IMR-90 (cell line): ENCODE measurements at regions not wholly inside any gene's neighbourhood (a gene's known extent, or its start where the extent isn't known, plus 50 kb on each side); places are given as distances from the start of the nearest gene placed in this dataset.

ENCODE experiments used
- ATAC-seq: fragments of 200-7000 bp; cut with Tn5 transposase; 2 replicates; pipeline ENCODE4 v1.9.1; 2020; ENCODE audit warnings: low read depth, mild to moderate bottlenecking, moderate library complexity
- BruUV-seq: library from RNA; stranded (reverse); fragments of 400-500 nt; replicated peaks from 2 replicates; lab custom pipeline; 2021; lab: Mats Ljungman, UMichigan
- CTCF ChIA-PET: fragments of 300-600 bp; formaldehyde crosslinking; extraction: SDS; loops from one replicate; lab custom pipeline; 2021; ENCODE audit warnings: antibody characterized with exemption; lab: Yijun Ruan, JAX
- POLR2A ChIA-PET: fragments of 300-600 bp; sonication (Branson Sonifier 250); formaldehyde crosslinking; loops from one replicate; lab custom pipeline; 2022; ENCODE audit warnings: antibody characterized with exemption; ENCODE audit not compliant: unreplicated experiment; lab: Charles Lee
- DNase-seq: peaks from one replicate; pipeline ENCODE4 v3.0.0; 2013
- H2AFZ ChIP-seq: replicated peaks from 2 replicates; pipeline ENCODE3; 2013; ENCODE audit warnings: low read length, mild to moderate bottlenecking; ENCODE audit not compliant: poor library complexity
- H2AK5ac ChIP-seq: 2 replicates; pipeline ENCODE4 v1.6.1; 2013; ENCODE audit warnings: low read depth, low read length, inconsistent platforms
- H2AK9ac ChIP-seq: replicated peaks from 2 replicates; pipeline ENCODE3; 2013; ENCODE audit warnings: mild to moderate bottlenecking, low read depth, low read length, moderate library complexity; ENCODE audit not compliant: poor library complexity
- H2BK120ac ChIP-seq: 2 replicates; pipeline ENCODE4 v1.6.1; 2013; ENCODE audit warnings: low read depth, low read length, inconsistent platforms
- H2BK15ac ChIP-seq: 3 replicates; pipeline ENCODE4 v1.6.1; 2013; ENCODE audit warnings: low read depth, low read length, inconsistent platforms
- H2BK20ac ChIP-seq: 2 replicates; pipeline ENCODE4 v1.6.1; 2013; ENCODE audit warnings: low read depth, mild to moderate bottlenecking, inconsistent platforms, low read length, moderate library complexity
- H2BK5ac ChIP-seq: 2 replicates; pipeline ENCODE4 v1.6.1; 2013; ENCODE audit warnings: mild to moderate bottlenecking, low read depth, low read length, inconsistent platforms; ENCODE audit not compliant: poor library complexity, severe bottlenecking
- H3K14ac ChIP-seq: replicated peaks from 2 replicates; pipeline ENCODE4 v1.6.1; 2013; ENCODE audit warnings: low read depth, low read length, inconsistent platforms
- H3K18ac ChIP-seq: 2 replicates; pipeline ENCODE4 v1.6.1; 2013; ENCODE audit warnings: low read depth, low read length, control low read depth
- H3K23ac ChIP-seq: 2 replicates; pipeline ENCODE4 v1.6.1; 2013; ENCODE audit warnings: low read depth, low read length, inconsistent platforms
- H3K27ac ChIP-seq: 2 replicates; pipeline ENCODE4 v1.5.1; 2013; ENCODE audit warnings: mild to moderate bottlenecking, control low read depth, low read length; ENCODE audit not compliant: insufficient read depth
- H3K27me3 ChIP-seq: 2 replicates; pipeline ENCODE4 v1.6.1; 2013; ENCODE audit warnings: low read length; ENCODE audit not compliant: control insufficient read depth, insufficient read depth
- H3K36me3 ChIP-seq: 2 replicates; pipeline ENCODE4 v1.6.1; 2013; ENCODE audit warnings: low read length, mixed read lengths; ENCODE audit not compliant: control insufficient read depth, insufficient read depth
- H3K4ac ChIP-seq: 2 replicates; pipeline ENCODE4 v1.6.1; 2013; ENCODE audit warnings: low read depth, low read length, inconsistent platforms
- H3K4me1 ChIP-seq: 2 replicates; pipeline ENCODE4 v1.6.1; 2013; ENCODE audit warnings: low read length, mixed read lengths; ENCODE audit not compliant: control insufficient read depth, insufficient read depth
- H3K4me2 ChIP-seq: 2 replicates; pipeline ENCODE4 v1.6.1; 2013; ENCODE audit warnings: low read depth, mild to moderate bottlenecking, control low read depth, low read length, moderate library complexity
- H3K4me3 ChIP-seq: 2 replicates; pipeline ENCODE4 v1.5.1; 2013; ENCODE audit warnings: low read depth, mild to moderate bottlenecking, control low read depth, low read length, moderate library complexity; ENCODE audit not compliant: insufficient read depth
- H3K56ac ChIP-seq: 2 replicates; pipeline ENCODE4 v1.6.1; 2013; ENCODE audit warnings: low read length, inconsistent platforms; ENCODE audit not compliant: insufficient read depth; ENCODE audit errors: extremely low read depth
- H3K79me1 ChIP-seq, 2 experiments: 2 replicates each; pipeline ENCODE4 v1.6.1; 2013; ENCODE audit warnings: low read length in 2 of 2, inconsistent platforms in 1 of 2, low read depth in 1 of 2
- H3K9ac ChIP-seq: 2 replicates; pipeline ENCODE4 v1.6.1; 2013; ENCODE audit warnings: low read depth, low read length, control low read depth
- H3K9me1 ChIP-seq: 2 replicates; pipeline ENCODE4 v1.6.1; 2013; ENCODE audit warnings: low read length, inconsistent platforms; ENCODE audit not compliant: insufficient read depth
- H3K9me3 ChIP-seq: 2 replicates; pipeline ENCODE4 v1.6.1; 2013; ENCODE audit warnings: low read length; ENCODE audit not compliant: control insufficient read depth, insufficient read depth
- H4K20me1 ChIP-seq: 2 replicates; pipeline ENCODE4 v1.6.1; 2013; ENCODE audit warnings: low read length, inconsistent platforms; ENCODE audit not compliant: insufficient read depth
- H4K5ac ChIP-seq: 2 replicates; pipeline ENCODE4 v1.6.1; 2013; ENCODE audit warnings: mild to moderate bottlenecking, low read depth, low read length, control low read depth
- H4K8ac ChIP-seq, 2 experiments: 2 replicates each; pipeline ENCODE4 v1.6.1; 2013; ENCODE audit warnings: low read depth in 2 of 2, low read length in 2 of 2, control low read depth in 1 of 2, inconsistent platforms in 1 of 2
- H4K91ac ChIP-seq: 2 replicates; pipeline ENCODE4 v1.6.1; 2013; ENCODE audit warnings: low read depth, low read length, inconsistent platforms; ENCODE audit not compliant: insufficient read depth
- BHLHE40 ChIP-seq: fragments of 150-350 bp; IDR thresholded peaks from 2 replicates; pipeline ENCODE4 v1.6.1; 2016; ENCODE audit warnings: mild to moderate bottlenecking, low read depth, low read length
- CEBPB ChIP-seq: IDR thresholded peaks from 2 replicates; pipeline ENCODE4 v1.6.1; 2012; ENCODE audit warnings: low read depth, low read length, improper control_type of control experiment
- CHD1 ChIP-seq: IDR thresholded peaks from 2 replicates; pipeline ENCODE4 v1.6.1; 2012; ENCODE audit warnings: low read depth, low read length, improper control_type of control experiment
- CTCF ChIP-seq: conservative IDR thresholded peaks from 2 replicates; pipeline ENCODE4 v1.5.1; 2012; ENCODE audit warnings: mild to moderate bottlenecking, low read depth, low read length, improper control_type of control experiment
- ELK1 ChIP-seq: fragments of 150-350 bp; IDR thresholded peaks from 2 replicates; pipeline ENCODE4 v1.6.1; 2016; ENCODE audit warnings: low read depth, mild to moderate bottlenecking, low read length, moderate library complexity, borderline replicate concordance
- FOS ChIP-seq: fragments of 150-350 bp; IDR thresholded peaks from 2 replicates; pipeline ENCODE4 v1.6.1; 2016; ENCODE audit warnings: low read depth, low read length
- MAFK ChIP-seq: IDR thresholded peaks from 2 replicates; pipeline ENCODE4 v1.6.1; 2012; ENCODE audit warnings: low read depth, low read length, improper control_type of control experiment
- MAZ ChIP-seq: IDR thresholded peaks from 2 replicates; pipeline ENCODE4 v1.6.1; 2012; ENCODE audit warnings: low read depth, mild to moderate bottlenecking, low read length, improper control_type of control experiment, moderate library complexity, borderline replicate concordance
- MXI1 ChIP-seq: IDR thresholded peaks from 2 replicates; pipeline ENCODE4 v1.6.1; 2012; ENCODE audit warnings: low read depth, mild to moderate bottlenecking, low read length, moderate library complexity, borderline replicate concordance
- NFE2L2 ChIP-seq: fragments of 150-350 bp; IDR thresholded peaks from 2 replicates; pipeline ENCODE4 v1.6.1; 2016; ENCODE audit warnings: low read depth, mild to moderate bottlenecking, low read length
- POLR2A ChIP-seq: IDR thresholded peaks from 2 replicates; pipeline ENCODE4 v1.6.1; 2012; ENCODE audit warnings: mild to moderate bottlenecking, low read depth, low read length
- RAD21 ChIP-seq: IDR thresholded peaks from 2 replicates; pipeline ENCODE4 v1.6.1; 2012; ENCODE audit warnings: low read length, improper control_type of control experiment
- RCOR1 ChIP-seq: IDR thresholded peaks from 2 replicates; pipeline ENCODE4 v1.6.1; 2012; ENCODE audit warnings: mild to moderate bottlenecking, low read length, improper control_type of control experiment; ENCODE audit not compliant: insufficient replicate concordance
- RFX5 ChIP-seq: IDR thresholded peaks from 2 replicates; pipeline ENCODE4 v1.8.0; 2012; ENCODE audit warnings: low read depth, mild to moderate bottlenecking, low read length, moderate library complexity
- SMC3 ChIP-seq: fragments of 150-350 bp; IDR thresholded peaks from 2 replicates; pipeline ENCODE4 v1.6.1; 2016; ENCODE audit warnings: low read depth, mild to moderate bottlenecking, antibody characterized with exemption, low read length, moderate library complexity
- USF2 ChIP-seq: fragments of 150-350 bp; IDR thresholded peaks from 2 replicates; pipeline ENCODE4 v1.6.1; 2017; ENCODE audit warnings: mild to moderate bottlenecking, antibody characterized with exemption, low read length, low read depth
- WGBS, 2 experiments: methylation state at CpG; one replicate each; pipeline versions ENCODE4 v1.1.5 to v1.1.7; 2013; ENCODE audit warnings: missing lambda C conversion rate in 2 of 2; ENCODE audit not compliant: insufficient read length in 1 of 2; ENCODE audit errors: extremely low coverage in 2 of 2; 5-methylcytosine and 5-hydroxymethylcytosine counted together
- dilution Hi-C: fragments of 300-500 bp; cut with HindIII; formaldehyde crosslinking; loops from one replicate; pipeline ENCODE4 v1.14.3; 2018; ENCODE audit warnings: low sequenced_read_pairs; ENCODE audit not compliant: unreplicated experiment
- in situ Hi-C: fragments of 300-500 bp; cut with MboI; formaldehyde crosslinking; loops from 3 replicates; pipeline ENCODE4 v1.14.3; 2019; ENCODE audit warnings: low sequenced_read_pairs, inconsistent platforms, mixed read lengths
- intact Hi-C: fragments of 100-400 bp; cut with micrococcal nuclease; formaldehyde crosslinking; loops from 2 replicates; pipeline ENCODE4 v1.10.0; 2022

DNA sequence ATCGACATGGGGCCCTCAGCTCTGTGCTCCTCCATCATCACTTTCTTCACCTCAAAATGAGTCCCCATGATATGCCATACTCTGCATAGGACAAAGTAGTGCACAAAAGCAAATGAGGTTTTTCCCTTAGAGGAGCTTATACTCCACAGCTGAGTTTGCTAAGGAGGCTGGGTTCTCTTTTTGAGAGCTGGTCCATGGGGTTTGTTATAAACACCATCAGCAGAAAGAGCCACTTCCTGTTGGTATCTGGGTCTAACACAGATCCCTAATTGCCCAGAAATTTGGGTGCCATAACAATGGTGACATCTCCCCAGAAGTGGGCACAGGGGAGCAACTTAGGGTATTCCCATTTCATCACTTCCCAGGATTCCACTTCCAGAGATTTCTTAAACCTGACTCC is 395.7 kb downstream of the FOXO1 start:
- BruUV-seq: no TSS peak
- Histone ChIP-seq H3K18ac (no peak overlapping the region), H2BK20ac (no peak overlapping the region), H3K9ac (no peak overlapping the region), H4K91ac (no peak overlapping the region), H3K4me3 (no peak overlapping the region), H2AFZ (no peak overlapping the region), H2BK5ac (no peak overlapping the region), H3K56ac (no peak overlapping the region), H3K23ac (no peak overlapping the region), H3K27ac (no peak overlapping the region), H3K4me1 (no peaks in the 10 kb centered on the region), H3K79me1 (no peaks in the 10 kb centered on the region), H4K20me1 (no peaks in the 10 kb centered on the region), H3K27me3 (no peaks in the 10 kb centered on the region), H3K9me1 (no peaks in the 10 kb centered on the region), H4K5ac (no peak overlapping the region), H3K4me2 (no peak overlapping the region), H4K8ac (no peak overlapping the region), H3K4ac (no peak overlapping the region), H3K14ac (no peak overlapping the region), H3K36me3 (no peaks in the 10 kb centered on the region), H2AK9ac (no peak overlapping the region), H2AK5ac (no peak overlapping the region), H2BK15ac (no peak overlapping the region), H3K9me3 (no peaks in the 10 kb centered on the region), H2BK120ac (no peak overlapping the region)
- intact Hi-C loops (no loop called here), dilution Hi-C loops (no loop called here), in situ Hi-C loops (no loop called here)
- no CpG with 5 or more reads among the region's 1 CpG for WGBS, 2 experiments
- ATAC-seq (no peak), DNase-seq (no peak)
- no peak for TF ChIP-seq MAZ
- TF ChIP-seq BHLHE40: no peak
- no peak for TF ChIP-seq POLR2A
- TF ChIP-seq RCOR1: no peak
- TF ChIP-seq SMC3: no peak
- no peak for TF ChIP-seq NFE2L2
- no peak for TF ChIP-seq MAFK
- no peak for TF ChIP-seq RAD21
- no peak for TF ChIP-seq RFX5
- no peak for TF ChIP-seq ELK1
- no peak for TF ChIP-seq MXI1
- TF ChIP-seq CTCF: no peak
- TF ChIP-seq USF2: no peak
- TF ChIP-seq CHD1: no peak
- no peak for TF ChIP-seq FOS
- TF ChIP-seq CEBPB: no peak
- POLR2A ChIA-PET: no interaction called here
- CTCF ChIA-PET: no interaction called here
